RWPE2 (cell line): ENCODE measurements at regions not wholly inside any gene's neighbourhood (a gene's known extent, or its start where the extent isn't known, plus 50 kb on each side); places are given as distances from the start of the nearest gene placed in this dataset.
A peak's percentile ranks its signal among the peaks of the same experiment; 100 is the strongest.

Experiments used
- ATAC-seq: fragments of 200-7000 bp; cut with Tn5 transposase; 3 replicates; pipeline ENCODE4 v1.9.1; 2021; ENCODE audit warnings: low read depth
- DNase-seq: peaks from one replicate; pipeline ENCODE4 v3.0.0-alpha.2; 2020; ENCODE audit warnings: low spot score
- H3K27ac ChIP-seq: fragments of 450-650 bp; 2 replicates; pipeline ENCODE4 v1.5.1; 2017; ENCODE audit warnings: mild to moderate bottlenecking; ENCODE audit not compliant: poor library complexity, severe bottlenecking
- H3K27me3 ChIP-seq: fragments of 250-450 bp; sonication (Bioruptor Pico); 2 replicates; pipeline ENCODE4 v1.5.1; 2021; ENCODE audit warnings: mild to moderate bottlenecking, moderate library complexity; ENCODE audit not compliant: insufficient read depth, poor library complexity, severe bottlenecking
- H3K36me3 ChIP-seq: fragments of 250-450 bp; sonication (Bioruptor Pico); 2 replicates; pipeline ENCODE4 v1.5.1; 2020; ENCODE audit warnings: low read depth, mild to moderate bottlenecking, moderate library complexity
- H3K4me1 ChIP-seq: fragments of 250-450 bp; sonication (Bioruptor Pico); 2 replicates; pipeline ENCODE4 v1.5.1; 2021; ENCODE audit warnings: mild to moderate bottlenecking, moderate library complexity; ENCODE audit not compliant: insufficient read depth, poor library complexity, severe bottlenecking
- H3K4me3 ChIP-seq: fragments of 250-450 bp; sonication (Bioruptor Pico); 2 replicates; pipeline ENCODE4 v1.5.1; 2021; ENCODE audit warnings: mild to moderate bottlenecking, moderate library complexity; ENCODE audit not compliant: severe bottlenecking
- H3K9me3 ChIP-seq: fragments of 250-450 bp; sonication (Bioruptor Pico); 2 replicates; pipeline ENCODE4 v1.5.1; 2021; ENCODE audit warnings: mild to moderate bottlenecking, moderate library complexity; ENCODE audit not compliant: severe bottlenecking
- TF ChIP-seq, protein P1 (sequence below): fragments of 450-650 bp; IDR thresholded peaks from one replicate; pipeline ENCODE4 v1.5.1; 2017; ENCODE audit warnings: mild to moderate bottlenecking, moderate library complexity; ENCODE audit not compliant: poor library complexity, severe bottlenecking

DNA sequence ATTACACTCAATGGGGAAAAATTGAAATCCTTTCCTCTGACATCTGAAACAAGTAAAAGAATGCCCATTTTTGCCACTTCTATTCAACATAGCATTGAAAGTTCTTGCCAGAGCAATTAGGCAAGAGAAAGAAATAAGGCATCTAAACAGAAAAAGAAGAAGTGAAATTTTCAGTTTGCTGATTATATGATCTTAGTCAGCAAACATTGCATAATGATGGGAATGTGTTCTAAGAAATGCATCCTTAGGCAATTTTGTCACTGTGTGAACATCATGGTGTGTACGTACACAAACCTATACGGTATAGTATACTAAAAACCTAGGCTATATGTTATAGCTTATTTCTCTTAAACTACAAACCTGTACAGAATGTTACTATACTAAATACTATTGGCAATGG lies 278.0 kb downstream of the CGGBP1 start:
- Histone ChIP-seq H3K36me3 (no peaks in the 10 kb centered on the region), H3K27me3 (no peaks in the 10 kb centered on the region), H3K4me3 (no peak overlapping the region), H3K4me1 (no peaks in the 10 kb centered on the region), H3K27ac (no peak overlapping the region), H3K9me3 (no peaks in the 10 kb centered on the region)
- ATAC-seq (no peak), DNase-seq (no peak)
- TF ChIP-seq, protein P1, sequence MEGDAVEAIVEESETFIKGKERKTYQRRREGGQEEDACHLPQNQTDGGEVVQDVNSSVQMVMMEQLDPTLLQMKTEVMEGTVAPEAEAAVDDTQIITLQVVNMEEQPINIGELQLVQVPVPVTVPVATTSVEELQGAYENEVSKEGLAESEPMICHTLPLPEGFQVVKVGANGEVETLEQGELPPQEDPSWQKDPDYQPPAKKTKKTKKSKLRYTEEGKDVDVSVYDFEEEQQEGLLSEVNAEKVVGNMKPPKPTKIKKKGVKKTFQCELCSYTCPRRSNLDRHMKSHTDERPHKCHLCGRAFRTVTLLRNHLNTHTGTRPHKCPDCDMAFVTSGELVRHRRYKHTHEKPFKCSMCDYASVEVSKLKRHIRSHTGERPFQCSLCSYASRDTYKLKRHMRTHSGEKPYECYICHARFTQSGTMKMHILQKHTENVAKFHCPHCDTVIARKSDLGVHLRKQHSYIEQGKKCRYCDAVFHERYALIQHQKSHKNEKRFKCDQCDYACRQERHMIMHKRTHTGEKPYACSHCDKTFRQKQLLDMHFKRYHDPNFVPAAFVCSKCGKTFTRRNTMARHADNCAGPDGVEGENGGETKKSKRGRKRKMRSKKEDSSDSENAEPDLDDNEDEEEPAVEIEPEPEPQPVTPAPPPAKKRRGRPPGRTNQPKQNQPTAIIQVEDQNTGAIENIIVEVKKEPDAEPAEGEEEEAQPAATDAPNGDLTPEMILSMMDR: no peak

DNA sequence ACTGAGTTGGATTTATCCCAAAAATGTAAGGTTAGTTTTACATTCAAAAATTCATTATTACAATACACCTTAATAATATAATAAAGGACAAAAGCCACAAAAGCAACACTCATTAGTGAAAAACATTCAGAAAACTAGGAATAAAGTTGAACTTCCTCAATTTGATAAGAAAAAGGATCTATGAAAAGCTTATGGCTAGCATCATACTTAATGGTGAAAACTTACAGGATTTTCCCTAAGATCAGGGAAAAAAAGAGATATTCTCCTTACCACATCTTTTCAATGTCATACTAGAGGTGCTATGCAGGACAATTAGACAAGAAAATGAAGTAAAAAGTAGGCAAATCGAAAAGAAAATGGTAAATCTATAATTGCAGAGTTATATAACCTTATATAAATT lies 279.9 kb downstream of the CGGBP1 start:
- DNase-seq (no peak), ATAC-seq (no peak)
- no peak overlapping the region for H3K4me3 ChIP-seq
- H3K9me3 ChIP-seq: no peaks in the 10 kb centered on the region
- TF ChIP-seq, protein P1: no peak
- no peaks in the 10 kb centered on the region for H3K36me3 ChIP-seq
- H3K4me1 ChIP-seq: no peaks in the 10 kb centered on the region
- no peaks in the 10 kb centered on the region for H3K27me3 ChIP-seq
- no peak overlapping the region for H3K27ac ChIP-seq

DNA sequence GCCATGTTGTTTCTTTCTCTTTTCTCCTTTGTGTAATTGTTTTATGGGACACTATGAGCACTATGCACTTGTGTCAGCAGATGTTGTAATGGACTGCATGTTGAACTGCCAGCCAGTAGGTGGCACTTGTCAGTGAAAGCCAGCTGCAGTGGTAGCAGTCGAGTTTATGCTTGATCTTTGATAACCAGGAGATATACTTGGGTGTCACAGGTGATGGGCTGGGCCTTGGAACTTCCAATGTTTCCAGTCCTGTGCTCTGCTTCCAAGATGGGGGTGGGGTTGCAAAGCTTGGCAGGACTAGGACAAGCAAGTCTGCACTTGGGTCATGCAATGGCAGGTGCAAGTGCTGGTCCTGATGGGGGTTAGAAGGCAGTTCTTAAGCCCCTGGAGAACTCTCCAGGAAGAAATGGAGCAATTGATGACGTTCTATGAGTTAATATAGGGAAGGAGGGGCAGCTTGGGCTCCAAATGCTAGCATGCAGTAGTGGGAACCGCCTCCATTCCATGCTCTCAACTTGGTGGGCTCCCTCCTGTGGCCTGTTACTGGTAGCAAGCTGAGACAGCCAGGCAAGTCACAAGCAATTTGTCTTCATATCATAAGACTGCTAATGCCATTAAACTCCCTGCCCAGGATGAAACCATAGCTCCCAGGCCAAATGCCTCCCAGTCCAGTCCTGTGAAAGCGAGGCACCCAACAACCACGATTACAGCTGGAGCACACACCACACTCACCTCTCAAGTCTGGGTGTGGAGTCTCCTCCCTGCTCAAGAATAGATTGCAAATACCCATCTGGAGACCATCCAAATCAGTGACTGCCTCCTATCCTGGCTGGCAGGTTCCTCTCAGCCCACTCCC lies 287.2 kb downstream of the CGGBP1 start:
- H3K9me3 ChIP-seq: no peaks in the 10 kb centered on the region
- no peak for DNase-seq
- no peaks in the 10 kb centered on the region for H3K4me1 ChIP-seq
- H3K27me3 ChIP-seq: no peaks in the 10 kb centered on the region
- ATAC-seq: 0 out of 3 replicates have a peak, but pooled peaks have one; percentile 33
- TF ChIP-seq, protein P1: peak; percentile 69
- no peak overlapping the region for H3K4me3 ChIP-seq
- no peaks in the 10 kb centered on the region for H3K36me3 ChIP-seq
- H3K27ac ChIP-seq: no peak overlapping the region

DNA sequence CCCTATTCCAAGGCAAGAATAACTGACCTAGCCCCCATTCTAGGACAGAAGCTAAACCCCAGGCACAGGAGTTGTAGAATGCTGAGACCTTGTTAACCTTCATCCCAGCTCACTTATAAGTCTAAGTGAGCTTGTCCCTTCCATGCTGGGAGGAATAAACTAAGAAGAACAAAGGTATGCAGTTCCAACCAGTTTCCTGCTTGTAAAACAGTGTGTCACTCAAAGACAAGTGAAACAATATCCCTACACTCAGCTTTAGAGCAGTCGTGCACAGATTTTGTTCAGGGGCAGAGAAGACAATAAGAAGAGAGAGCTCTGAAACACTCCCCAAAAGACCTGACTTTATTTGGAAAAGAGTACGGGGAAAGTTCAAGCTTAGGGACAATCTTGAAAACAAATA lies 292.1 kb downstream of the CGGBP1 start:
- Histone ChIP-seq H3K9me3 (no peaks in the 10 kb centered on the region), H3K36me3 (no peaks in the 10 kb centered on the region), H3K4me1 (no peaks in the 10 kb centered on the region), H3K27ac (no peak overlapping the region), H3K4me3 (no peak overlapping the region), H3K27me3 (no peaks in the 10 kb centered on the region)
- DNase-seq (no peak), ATAC-seq (no peak)
- TF ChIP-seq, protein P1: no peak

DNA sequence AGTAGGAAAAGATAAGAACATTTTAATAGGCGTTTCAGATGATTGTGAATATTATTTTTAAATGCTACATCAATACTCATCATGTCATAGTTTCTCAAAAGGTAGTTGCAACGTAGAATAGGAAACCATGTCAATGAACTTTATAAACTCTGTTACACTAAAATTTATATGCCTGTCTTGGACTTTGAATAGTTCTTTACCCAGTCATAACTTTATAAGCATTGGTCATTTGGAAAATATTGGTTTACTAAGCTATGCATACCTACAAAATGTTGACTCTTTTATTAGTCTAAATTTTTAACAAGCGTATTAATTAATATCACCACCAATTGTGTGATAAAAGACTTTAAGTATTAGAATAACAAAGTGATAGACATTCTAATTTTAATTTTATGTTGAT lies 293.5 kb downstream of the CGGBP1 start:
- no peak for DNase-seq
- Histone ChIP-seq H3K36me3 (no peaks in the 10 kb centered on the region), H3K4me1 (no peaks in the 10 kb centered on the region), H3K9me3 (no peaks in the 10 kb centered on the region), H3K4me3 (no peak overlapping the region), H3K27me3 (no peaks in the 10 kb centered on the region), H3K27ac (no peak overlapping the region)
- TF ChIP-seq, protein P1: no peak
- no peak for ATAC-seq
